ENCODE measurements at regions not wholly inside any gene's neighbourhood (a gene's known extent, or its start where the extent isn't known, plus 50 kb on each side); places are given as distances from the start of the nearest gene placed in this dataset.
"Not testable (repeated sequence)": the region's sequence is repeated elsewhere in the genome, so short reads cannot be mapped to it uniquely, and the experiment has no call there.

- no peak for DNase-seq (ENCODE audit: low spot score)
Observed at GRCh38 chr9:17846948-17847655, 268.2 kb downstream of the SH3GL2 start.

- DNase-seq (ENCODE audit: low spot score): no peak
Observed at GRCh38 chr9:17847908-17848307, 269.0 kb downstream of the SH3GL2 start.

GRCh38 chr9:17852108-17852507, 273.2 kb downstream of the SH3GL2 start:
- DNase-seq (ENCODE audit: low spot score): no peak

- no peak for DNase-seq (ENCODE audit: low spot score)
Observed at GRCh38 chr9:17854487-17854886, 275.6 kb downstream of the SH3GL2 start.

- no peak for DNase-seq (ENCODE audit: low spot score)
Observed at GRCh38 chr9:17856995-17857394, 278.1 kb downstream of the SH3GL2 start.

GRCh38 chr9:17859228-17859627, 280.4 kb downstream of the SH3GL2 start:
- no peak for DNase-seq (ENCODE audit: low spot score)

- no peak for DNase-seq (ENCODE audit: low spot score)
Observed at GRCh38 chr9:17859987-17860386, 281.1 kb downstream of the SH3GL2 start.

GRCh38 chr9:17862101-17862500, 283.2 kb downstream of the SH3GL2 start:
- no peak for DNase-seq (ENCODE audit: low spot score)

GRCh38 chr9:17862629-17863028, 283.8 kb downstream of the SH3GL2 start:
- no peak for DNase-seq (ENCODE audit: low spot score)

- DNase-seq (ENCODE audit: low spot score): no peak
Observed at GRCh38 chr9:17863213-17863883, 284.5 kb downstream of the SH3GL2 start.

- DNase-seq (ENCODE audit: low spot score): no peak
Observed at GRCh38 chr9:17863924-17864323, 285.1 kb downstream of the SH3GL2 start.

GRCh38 chr9:17864951-17865350, 286.1 kb downstream of the SH3GL2 start:
- DNase-seq (ENCODE audit: low spot score): no peak

GRCh38 chr9:17865881-17866280, 287.0 kb downstream of the SH3GL2 start:
- DNase-seq (ENCODE audit: low spot score): no peak

GRCh38 chr9:17870722-17871121, 291.9 kb downstream of the SH3GL2 start:
- no peak for DNase-seq (ENCODE audit: low spot score)

GRCh38 chr9:17871213-17871890, 292.5 kb downstream of the SH3GL2 start:
- DNase-seq (ENCODE audit: low spot score): no peak

- no peak for DNase-seq (ENCODE audit: low spot score)
Observed at GRCh38 chr9:17875886-17876285, 297.0 kb downstream of the SH3GL2 start.

GRCh38 chr9:17876687-17877086, 297.8 kb downstream of the SH3GL2 start:
- DNase-seq (ENCODE audit: low spot score): no peak

- no peak for DNase-seq (ENCODE audit: low spot score)
Observed at GRCh38 chr9:17878810-17879370, 300.0 kb downstream of the SH3GL2 start.

- DNase-seq (ENCODE audit: low spot score): no peak
Observed at GRCh38 chr9:17881371-17881770, 302.5 kb downstream of the SH3GL2 start.

GRCh38 chr9:17882688-17883594, 304.1 kb downstream of the SH3GL2 start:
- no peak for DNase-seq (ENCODE audit: low spot score)

- DNase-seq (ENCODE audit: low spot score): no peak
Observed at GRCh38 chr9:17888066-17888465, 309.2 kb downstream of the SH3GL2 start.

GRCh38 chr9:17888964-17889363, 310.1 kb downstream of the SH3GL2 start:
- not testable (repeated sequence) for DNase-seq (ENCODE audit: low spot score)
